A673 (cell line): ENCODE measurements at regions not wholly inside any gene's neighbourhood (a gene's known extent, or its start where the extent isn't known, plus 50 kb on each side); places are given as distances from the start of the nearest gene placed in this dataset.

Source experiments
- BruUV-seq: library from RNA; stranded (reverse); fragments of 400-500 nt; replicated peaks from 2 replicates; lab custom pipeline; 2021; lab: Mats Ljungman, UMichigan
- CTCF ChIA-PET: fragments of 300-600 bp; sonication (Branson Sonifier 250); formaldehyde crosslinking; loops from one replicate; lab custom pipeline; 2022; ENCODE audit warnings: antibody characterized with exemption; lab: Charles Lee
- POLR2A ChIA-PET: fragments of 300-600 bp; sonication (Branson Sonifier 250); formaldehyde crosslinking; loops from one replicate; lab custom pipeline; 2022; ENCODE audit warnings: antibody characterized with exemption; ENCODE audit not compliant: low non-redundant PET; lab: Charles Lee
- DNase-seq: peaks from one replicate; pipeline ENCODE4 v3.0.0-alpha.2; 2015; ENCODE audit warnings: low spot score
- H3K27ac ChIP-seq: fragments of 200-600 bp; sonication (generic); 2 replicates; pipeline ENCODE4 v1.5.1; 2016; ENCODE audit warnings: mixed run types, low read depth, mild to moderate bottlenecking, mixed read lengths, antibody characterized with exemption, low read length; ENCODE audit not compliant: poor library complexity, severe bottlenecking
- H3K27me3 ChIP-seq: fragments of 200-600 bp; sonication (generic); replicated peaks from 2 replicates; pipeline ENCODE4 v1.6.1; 2017; ENCODE audit warnings: mixed run types, low read depth, mild to moderate bottlenecking, mixed read lengths, antibody characterized with exemption, low read length; ENCODE audit not compliant: insufficient read depth, poor library complexity
- H3K36me3 ChIP-seq: fragments of 200-600 bp; sonication (generic); 2 replicates; pipeline ENCODE4 v1.6.1; 2016; ENCODE audit warnings: mixed run types, mild to moderate bottlenecking, mixed read lengths, antibody characterized with exemption, low read length; ENCODE audit not compliant: insufficient read depth, poor library complexity, severe bottlenecking
- H3K4me1 ChIP-seq: fragments of 200-600 bp; sonication (generic); 2 replicates; pipeline ENCODE4 v1.6.1; 2017; ENCODE audit warnings: mixed run types, mild to moderate bottlenecking, mixed read lengths, antibody characterized with exemption, low read length; ENCODE audit not compliant: insufficient read depth, poor library complexity, severe bottlenecking
- H3K4me3 ChIP-seq: fragments of 200-600 bp; sonication (generic); 2 replicates; pipeline ENCODE4 v1.5.1; 2016; ENCODE audit warnings: low read depth, mixed run types, mild to moderate bottlenecking, mixed read lengths, low read length; ENCODE audit not compliant: poor library complexity, severe bottlenecking
- H3K9me3 ChIP-seq: fragments of 200-600 bp; sonication (generic); 2 replicates; pipeline ENCODE4 v1.6.1; 2016; ENCODE audit warnings: mixed run types, low read depth, mild to moderate bottlenecking, mixed read lengths, antibody characterized with exemption, low read length; ENCODE audit not compliant: poor library complexity, severe bottlenecking
- CTCF ChIP-seq: fragments of 300-800, 200-600 bp; sonication (generic); conservative IDR thresholded peaks from 2 replicates; pipeline ENCODE4 v1.5.1; 2017; ENCODE audit warnings: low read depth, mild to moderate bottlenecking, antibody characterized with exemption, low read length, moderate library complexity, mixed read lengths
- EZH2 ChIP-seq: fragments of 200-600 bp; sonication (generic); IDR thresholded peaks from 2 replicates; pipeline ENCODE4 v1.6.1; 2017; ENCODE audit warnings: borderline replicate concordance, low read depth, mild to moderate bottlenecking, mixed read lengths, antibody characterized with exemption, low read length; ENCODE audit not compliant: poor library complexity, severe bottlenecking
- intact Hi-C: fragments of 100-400 bp; cut with micrococcal nuclease; formaldehyde crosslinking; loops from one replicate; pipeline ENCODE4 v1.10.0; 2022; ENCODE audit not compliant: unreplicated experiment

- POLR2A ChIA-PET: no interaction called here
- Histone ChIP-seq H3K4me1 (no peaks in the 10 kb centered on the region), H3K4me3 (no peak overlapping the region), H3K36me3 (no peaks in the 10 kb centered on the region), H3K9me3 (no peaks in the 10 kb centered on the region), H3K27me3 (peaks cover 7% of the 10 kb centered on the region), H3K27ac (no peak overlapping the region)
- no peak for TF ChIP-seq EZH2
- TF ChIP-seq CTCF: no peak
- intact Hi-C loops: no loop called here
- no peak for DNase-seq
- no TSS peak for BruUV-seq
- CTCF ChIA-PET: no interaction called here
Measured at GRCh38 chr5:174555726-174556125, 168.7 kb upstream of the MSX2 start.

- Histone ChIP-seq H3K9me3 (no peaks in the 10 kb centered on the region), H3K27me3 (peaks cover 4% of the 10 kb centered on the region)
Measured at GRCh38 chr5:174556756-174557155, 167.6 kb upstream of the MSX2 start.

GRCh38 chr5:174558190-174558589 is 166.2 kb upstream of the MSX2 start:
- Histone ChIP-seq H3K9me3 (no peaks in the 10 kb centered on the region), H3K36me3 (no peaks in the 10 kb centered on the region), H3K4me3 (no peak overlapping the region), H3K27me3 (peaks cover 4% of the 10 kb centered on the region), H3K27ac (no peak overlapping the region), H3K4me1 (no peaks in the 10 kb centered on the region)
- no peak for TF ChIP-seq EZH2
- TF ChIP-seq CTCF: no peak
- ChIA-PET CTCF (no interaction called here), POLR2A (no interaction called here)
- DNase-seq: no peak
- BruUV-seq: no TSS peak
- intact Hi-C loops: no loop called here

More at GRCh38 chr5:174556756-174557155, 167.6 kb upstream of the MSX2 start:
- Histone ChIP-seq H3K27ac (no peak overlapping the region), H3K4me1 (no peaks in the 10 kb centered on the region), H3K36me3 (no peaks in the 10 kb centered on the region), H3K4me3 (no peak overlapping the region)
- no peak for DNase-seq
- intact Hi-C loops: no loop called here
- no peak for TF ChIP-seq CTCF
- no peak for TF ChIP-seq EZH2
- ChIA-PET POLR2A (no interaction called here), CTCF (no interaction called here)
- BruUV-seq: no TSS peak
